ENCODE measurements at regions not wholly inside any gene's neighbourhood (a gene's known extent, or its start where the extent isn't known, plus 50 kb on each side); places are given as distances from the start of the nearest gene placed in this dataset.

DNA sequence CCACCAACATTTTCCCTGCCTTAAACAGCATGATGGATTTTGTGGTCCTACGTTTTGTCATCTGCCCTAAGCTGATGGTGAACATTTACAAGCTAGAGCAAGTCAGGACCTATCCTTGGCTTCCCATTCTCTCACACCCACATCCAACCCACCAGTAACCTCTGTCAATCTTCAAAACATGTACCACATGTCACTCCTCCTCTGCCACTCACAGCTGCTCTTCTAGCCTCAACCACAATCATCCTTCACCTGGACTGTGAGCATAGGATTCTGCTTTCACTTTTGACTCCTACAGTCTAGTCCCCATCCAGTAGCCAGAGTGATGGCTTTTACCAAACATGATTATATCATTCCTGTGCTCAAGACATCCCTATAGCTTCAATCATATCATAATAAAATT, 279.8 kb upstream of the DLGAP1 start:
- TF ChIP-seq, protein P1, sequence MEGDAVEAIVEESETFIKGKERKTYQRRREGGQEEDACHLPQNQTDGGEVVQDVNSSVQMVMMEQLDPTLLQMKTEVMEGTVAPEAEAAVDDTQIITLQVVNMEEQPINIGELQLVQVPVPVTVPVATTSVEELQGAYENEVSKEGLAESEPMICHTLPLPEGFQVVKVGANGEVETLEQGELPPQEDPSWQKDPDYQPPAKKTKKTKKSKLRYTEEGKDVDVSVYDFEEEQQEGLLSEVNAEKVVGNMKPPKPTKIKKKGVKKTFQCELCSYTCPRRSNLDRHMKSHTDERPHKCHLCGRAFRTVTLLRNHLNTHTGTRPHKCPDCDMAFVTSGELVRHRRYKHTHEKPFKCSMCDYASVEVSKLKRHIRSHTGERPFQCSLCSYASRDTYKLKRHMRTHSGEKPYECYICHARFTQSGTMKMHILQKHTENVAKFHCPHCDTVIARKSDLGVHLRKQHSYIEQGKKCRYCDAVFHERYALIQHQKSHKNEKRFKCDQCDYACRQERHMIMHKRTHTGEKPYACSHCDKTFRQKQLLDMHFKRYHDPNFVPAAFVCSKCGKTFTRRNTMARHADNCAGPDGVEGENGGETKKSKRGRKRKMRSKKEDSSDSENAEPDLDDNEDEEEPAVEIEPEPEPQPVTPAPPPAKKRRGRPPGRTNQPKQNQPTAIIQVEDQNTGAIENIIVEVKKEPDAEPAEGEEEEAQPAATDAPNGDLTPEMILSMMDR (IDR thresholded peaks at IDR 0.05): no peak
- no peak for TF ChIP-seq POLR2A (IDR thresholded peaks at IDR 0.05)
- no peak for TF ChIP-seq EP300 (IDR thresholded peaks at IDR 0.05)
